Stimulated activated CD4-positive, alpha-beta T cell treated with anti-CD3 and anti-CD28 coated beads, TNF-alpha, amount 100 ng/mL, for 4 hours (primary cell): ENCODE measurements at regions not wholly inside any gene's neighbourhood (a gene's known extent, or its start where the extent isn't known, plus 50 kb on each side); places are given as distances from the start of the nearest gene placed in this dataset.

Source experiments
- DNase-seq, 3 experiments: peaks; one replicate each; pipeline ENCODE4 v3.0.0-alpha.2; 2020; ENCODE audit warnings: low read depth in 3 of 3

DNA sequence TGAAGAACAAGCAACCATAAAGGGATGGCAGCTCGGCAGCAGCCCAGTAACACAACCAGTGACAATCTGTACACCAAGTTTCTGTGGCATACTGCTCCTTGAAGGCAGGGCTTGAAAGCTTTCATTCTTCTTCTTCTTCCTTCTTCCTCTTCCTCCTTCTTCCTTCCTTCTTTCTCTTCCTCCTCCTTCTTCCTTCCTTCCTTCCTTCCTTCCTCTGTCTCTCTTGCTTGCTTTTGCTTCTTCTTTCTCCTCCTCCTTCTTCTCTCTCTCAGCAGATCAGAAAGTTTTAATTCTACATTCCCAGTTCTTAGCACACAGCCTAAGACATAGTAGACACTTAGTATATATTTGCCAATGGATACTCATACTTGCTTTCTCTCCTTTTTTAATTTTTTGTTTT lies 95.9 kb downstream of the GLUL start:
- no peak for DNase-seq

DNA sequence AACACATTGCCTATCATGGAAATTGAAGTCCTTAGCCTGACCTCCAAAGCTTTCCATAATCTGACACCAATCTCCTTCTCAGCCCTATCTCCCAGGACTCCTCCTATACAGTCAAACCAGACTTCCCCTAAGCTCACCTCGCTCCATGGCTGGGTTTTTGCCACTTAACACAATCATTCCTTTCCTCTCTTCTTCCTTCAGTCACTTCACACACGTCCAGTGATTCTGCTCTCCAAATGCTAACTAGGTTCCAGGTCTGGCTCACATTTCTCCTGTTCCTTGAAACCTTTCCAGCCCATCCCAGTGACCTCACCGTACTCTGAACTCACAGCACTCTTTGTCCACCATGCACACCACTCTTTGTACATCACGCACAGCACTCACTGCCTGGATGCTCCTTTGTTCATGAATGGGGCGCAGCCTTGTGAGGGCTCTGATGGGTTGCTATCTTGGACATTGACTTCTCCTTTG lies 98.4 kb downstream of the GLUL start:
- DNase-seq = no peak

DNA sequence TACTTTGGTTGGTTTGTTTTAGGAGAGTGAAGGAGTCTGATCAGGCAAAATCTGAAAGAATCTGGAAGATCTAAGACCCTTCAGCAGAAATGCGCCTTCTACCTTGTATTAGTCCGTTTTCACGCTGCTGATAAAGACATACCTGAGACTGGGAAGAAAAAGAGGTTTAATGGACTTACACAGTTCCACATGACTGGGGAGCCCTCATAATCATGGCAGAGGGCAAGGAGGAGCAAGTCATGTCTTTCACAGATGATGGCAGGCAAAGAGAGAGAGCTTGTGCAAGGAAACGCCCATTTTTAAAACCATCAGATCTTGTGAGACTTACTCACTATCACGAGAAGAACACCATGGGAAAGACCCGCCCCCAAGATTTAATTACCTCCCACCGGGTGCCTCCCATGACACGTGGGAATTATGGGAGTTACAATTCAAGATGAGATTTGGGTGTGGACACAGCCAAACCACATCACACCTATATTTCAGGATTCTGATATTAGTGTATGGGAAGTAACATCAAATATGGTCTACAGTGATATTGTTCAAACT lies 99.3 kb downstream of the GLUL start:
- DNase-seq = no peak

DNA sequence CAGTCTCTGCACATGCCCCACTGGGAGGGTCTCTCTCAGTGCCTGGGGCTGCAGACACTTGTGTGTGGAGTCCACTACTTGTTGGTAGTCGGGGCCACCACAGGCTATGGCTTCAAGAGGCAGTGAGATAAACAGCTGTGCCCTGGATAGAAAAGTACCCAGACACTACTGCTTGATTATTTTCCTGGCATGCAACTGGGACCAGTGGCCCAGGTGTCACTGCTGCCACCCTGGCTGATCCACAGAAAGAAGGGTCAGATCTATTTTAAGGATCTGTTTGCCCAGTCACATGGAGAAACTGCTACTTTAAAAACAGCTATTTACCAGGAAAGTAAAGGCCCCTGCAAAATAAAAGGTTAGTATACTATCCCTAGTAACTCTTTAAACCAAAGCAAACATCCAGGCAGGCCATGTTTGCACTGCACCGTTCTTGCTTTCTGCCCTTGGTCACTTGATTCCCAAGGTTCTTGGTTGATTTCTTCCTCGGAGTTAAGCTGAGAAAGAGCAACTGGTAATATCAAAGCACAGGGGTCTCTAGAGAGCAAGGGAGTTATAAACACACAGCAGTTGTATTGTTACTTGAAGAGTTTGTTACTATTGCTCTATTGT lies 99.9 kb downstream of the GLUL start:
- no peak for DNase-seq

DNA sequence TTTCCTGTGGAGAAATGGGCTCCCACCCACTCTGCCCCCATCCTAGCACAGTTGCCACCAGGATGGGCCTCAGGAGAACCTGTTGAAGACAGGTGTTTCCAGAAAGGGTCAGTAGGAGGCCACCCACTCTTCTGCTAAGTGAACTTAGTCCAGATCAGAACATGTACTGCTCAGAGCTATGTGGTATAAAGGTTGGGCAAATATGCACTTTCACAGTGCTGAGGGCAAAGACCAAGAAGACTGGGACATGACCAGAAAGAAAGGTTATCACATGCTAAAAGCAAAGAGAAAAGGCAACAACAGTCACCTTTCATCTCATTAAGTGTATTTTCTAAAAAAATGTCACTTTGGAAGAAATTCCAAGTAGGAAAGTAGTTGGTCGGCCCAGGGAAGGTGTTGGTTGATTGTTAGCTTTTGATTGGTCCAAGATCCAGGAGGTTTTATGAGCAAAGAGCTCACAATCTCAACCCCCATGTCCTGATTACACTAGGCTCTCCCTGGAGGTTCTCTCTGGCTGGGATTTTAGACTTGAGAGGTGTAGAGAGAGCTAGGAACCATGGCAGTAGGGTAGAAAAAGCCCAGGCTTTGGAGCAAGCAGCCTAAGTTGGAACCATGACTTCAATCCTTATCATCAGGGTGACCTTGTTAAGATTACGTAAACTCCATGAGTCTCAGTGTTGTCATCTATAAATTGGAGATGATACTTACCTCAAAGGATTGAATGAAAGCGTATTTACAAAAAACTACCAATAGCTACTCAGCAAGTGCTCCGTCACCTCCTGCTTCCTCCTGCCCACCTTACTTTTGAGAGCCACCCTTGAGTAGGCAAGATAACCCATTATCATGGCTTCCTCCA lies 102.6 kb downstream of the GLUL start:
- no peak for DNase-seq

DNA sequence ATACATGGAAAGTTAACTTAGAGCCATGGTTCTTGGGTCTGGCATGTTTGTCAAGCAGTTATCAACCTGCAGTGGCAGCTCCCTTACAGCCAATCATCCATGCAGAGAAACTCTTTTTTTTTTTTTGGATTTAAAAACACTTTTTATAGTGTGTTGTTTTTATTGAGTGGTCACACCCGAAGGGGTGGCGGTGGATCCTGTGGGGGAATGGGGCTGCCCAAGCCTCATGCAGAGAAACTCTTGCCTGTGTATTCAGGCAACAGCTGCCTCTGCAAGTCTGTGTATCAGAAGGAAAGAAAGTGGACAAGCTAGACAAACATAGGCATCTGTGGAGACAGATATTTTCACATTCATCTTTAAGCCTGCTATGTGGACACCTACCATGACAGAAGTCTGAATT lies 104.8 kb downstream of the GLUL start:
- DNase-seq = no peak

DNA sequence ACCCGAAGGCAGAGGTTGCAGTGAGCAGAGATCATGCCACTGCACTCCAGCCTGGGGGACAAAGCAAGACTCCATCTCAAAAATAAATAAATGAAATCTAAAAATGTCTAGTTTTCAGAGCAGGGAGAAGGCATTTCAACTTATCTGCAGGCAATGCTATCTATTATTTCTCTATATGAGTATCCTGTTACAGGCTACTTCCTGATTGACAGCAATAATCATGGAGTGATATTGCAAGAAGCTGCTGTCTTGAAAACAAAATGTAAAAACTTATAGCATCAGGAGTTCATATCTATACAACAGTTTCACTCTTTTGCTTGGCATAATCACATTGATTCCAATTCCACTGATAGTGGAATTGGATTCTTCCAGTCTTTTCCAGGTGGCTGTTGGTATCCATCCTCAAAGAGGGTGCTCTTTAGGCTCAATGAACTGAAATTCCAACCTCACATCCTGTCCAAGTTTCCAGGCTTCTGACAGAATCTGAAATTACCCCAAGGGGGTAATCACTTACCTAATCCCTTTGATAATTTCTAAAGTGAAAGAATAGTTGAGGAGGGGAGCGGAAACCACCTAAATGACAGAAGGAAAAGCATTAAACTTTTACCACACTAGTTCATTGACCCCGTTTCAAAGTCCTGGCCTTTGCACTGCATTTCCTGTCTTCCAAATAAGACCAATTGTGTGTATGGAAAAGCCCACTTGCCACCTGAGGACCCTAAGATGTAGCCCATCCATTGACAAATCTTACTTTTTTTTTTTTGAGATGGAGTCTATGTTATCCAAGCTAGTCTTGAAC lies 107.6 kb downstream of the GLUL start:
- no peak for DNase-seq

DNA sequence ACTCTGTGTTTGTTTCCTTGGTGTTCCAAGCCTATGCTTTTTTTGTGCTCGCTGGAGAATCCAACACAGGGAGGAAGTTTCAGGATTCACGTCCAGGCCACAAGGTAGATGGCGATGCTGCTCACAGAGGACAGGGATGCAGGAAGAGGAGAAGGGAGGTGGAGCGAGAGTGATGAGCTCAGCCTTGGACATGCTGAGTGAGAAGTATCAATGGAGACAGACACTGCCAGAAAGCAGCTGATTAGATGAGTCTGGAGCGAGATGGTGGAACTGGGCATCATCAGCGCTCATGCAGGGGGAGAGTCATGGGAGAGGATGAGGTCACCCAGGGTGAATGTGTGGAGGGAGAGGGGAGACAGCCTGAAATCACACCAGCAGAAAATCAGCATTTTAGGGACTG lies 110.0 kb downstream of the GLUL start:
- DNase-seq = no peak

DNA sequence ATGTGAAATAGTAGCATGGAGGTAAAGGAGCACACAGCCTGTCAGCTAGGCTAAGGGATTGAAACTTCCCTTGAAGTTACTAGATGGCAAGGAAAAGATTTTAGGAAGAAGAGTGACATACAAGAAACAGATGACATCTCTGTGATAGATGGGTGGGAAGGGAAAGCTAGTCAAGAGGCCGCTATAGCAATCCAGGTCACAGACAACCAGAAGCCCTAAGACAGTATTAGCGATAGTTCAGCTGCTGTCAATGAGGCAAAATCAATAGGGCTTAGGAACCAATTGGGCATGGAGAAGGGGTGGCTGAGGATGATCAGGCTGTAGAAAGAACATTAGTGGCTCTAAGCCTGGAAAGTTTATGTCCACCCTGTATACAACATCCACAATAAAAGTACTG lies 111.1 kb downstream of the GLUL start:
- no peak for DNase-seq

DNA sequence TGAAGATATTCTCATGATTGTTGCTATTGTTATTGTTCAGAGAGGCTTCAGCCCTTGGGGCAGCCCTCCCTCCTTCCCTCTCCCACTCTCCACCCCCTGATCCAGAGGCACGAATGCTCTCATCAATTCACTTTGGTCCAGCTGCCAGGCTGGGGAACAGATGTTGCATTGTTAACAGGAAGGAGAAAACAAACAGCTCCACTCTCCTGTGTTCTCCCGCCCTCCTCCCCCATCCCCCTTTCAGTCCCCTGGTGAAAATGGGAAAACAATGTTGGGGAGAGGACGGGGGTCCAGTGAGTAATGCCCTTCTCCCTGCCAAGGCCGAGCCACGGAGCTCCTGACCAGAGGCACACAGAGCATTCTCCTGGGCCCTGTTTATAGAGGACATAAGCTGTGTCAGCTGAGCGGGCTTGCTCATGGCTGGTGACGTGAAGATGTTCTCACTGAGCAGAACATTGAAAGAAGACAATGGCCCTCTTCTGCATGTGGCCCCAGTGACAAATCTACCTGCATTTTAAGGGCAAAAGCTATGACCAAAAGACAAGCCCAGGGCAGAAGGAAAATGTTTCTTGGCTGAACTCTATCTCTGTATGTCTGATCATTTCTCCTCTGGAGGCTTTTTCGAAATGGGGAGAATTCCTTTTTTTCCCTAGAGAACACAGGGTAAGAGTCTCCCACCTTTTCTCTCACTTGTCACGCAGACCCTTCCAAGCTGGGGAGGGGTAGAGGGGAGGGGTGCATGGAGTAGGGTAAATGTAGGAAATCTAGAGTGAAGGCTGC lies 111.7 kb downstream of the GLUL start:
- no peak for DNase-seq

DNA sequence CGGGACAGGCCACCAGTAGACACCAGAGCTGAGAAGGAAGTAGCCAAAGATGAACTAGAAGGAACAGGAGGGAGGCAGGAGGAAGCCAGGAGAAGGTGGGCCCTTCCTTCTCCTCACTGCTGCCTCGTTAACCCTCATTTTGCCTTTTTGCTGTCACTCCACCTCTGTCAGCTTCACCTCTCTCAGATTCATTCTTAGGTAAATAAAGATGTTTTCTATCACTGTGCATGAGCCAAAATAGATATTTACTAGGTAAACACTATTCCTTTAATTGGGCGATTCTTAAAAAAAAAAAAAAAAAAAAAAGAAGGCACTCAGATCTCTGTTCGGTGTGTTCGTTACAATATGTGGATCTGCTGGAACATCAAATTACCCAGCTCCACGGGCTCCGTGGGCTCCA lies 112.3 kb downstream of the GLUL start:
- no peak for DNase-seq

DNA sequence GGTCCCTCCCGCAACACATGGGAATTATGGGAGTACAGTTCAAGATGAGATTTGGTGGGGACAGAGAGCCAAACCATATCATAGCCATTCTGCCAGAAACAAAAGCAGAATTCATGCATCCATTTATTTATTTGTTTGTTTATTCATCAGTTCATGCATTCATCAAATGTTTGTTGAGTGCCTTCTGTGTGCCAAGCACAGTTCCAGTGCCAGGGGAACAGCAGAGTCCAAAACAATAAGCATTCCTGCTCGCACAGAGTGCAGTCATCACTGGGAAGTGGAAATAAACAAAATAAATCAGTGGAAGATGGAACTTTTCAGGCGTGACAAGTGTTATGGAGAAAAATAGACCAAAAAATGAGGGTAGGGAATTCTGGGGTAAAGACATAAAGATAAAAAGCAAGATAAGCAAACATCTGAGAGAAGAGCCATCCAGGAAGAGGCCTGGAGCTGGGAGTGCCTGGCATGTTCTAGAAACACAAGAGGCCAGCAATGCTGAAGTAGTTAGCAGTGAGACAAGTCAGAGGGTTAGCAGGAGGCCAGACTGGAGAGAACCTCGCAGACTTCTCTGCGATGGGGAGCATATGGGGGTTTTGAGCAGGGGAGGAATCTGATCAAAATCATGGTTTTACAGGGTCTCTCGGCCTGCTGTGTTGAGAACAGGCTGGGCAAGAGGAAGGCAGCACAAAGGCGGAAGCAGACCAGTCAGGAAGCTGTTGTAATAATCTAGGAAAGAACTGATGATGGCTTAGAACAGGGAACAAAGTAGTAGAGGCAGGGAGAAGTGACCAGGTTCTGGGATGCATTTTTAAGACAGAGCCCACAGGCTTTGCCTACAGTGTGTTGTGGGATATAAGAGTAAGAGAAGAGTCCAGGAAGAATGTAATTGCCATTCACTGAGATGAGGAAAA lies 113.2 kb downstream of the GLUL start:
- DNase-seq = no peak

DNA sequence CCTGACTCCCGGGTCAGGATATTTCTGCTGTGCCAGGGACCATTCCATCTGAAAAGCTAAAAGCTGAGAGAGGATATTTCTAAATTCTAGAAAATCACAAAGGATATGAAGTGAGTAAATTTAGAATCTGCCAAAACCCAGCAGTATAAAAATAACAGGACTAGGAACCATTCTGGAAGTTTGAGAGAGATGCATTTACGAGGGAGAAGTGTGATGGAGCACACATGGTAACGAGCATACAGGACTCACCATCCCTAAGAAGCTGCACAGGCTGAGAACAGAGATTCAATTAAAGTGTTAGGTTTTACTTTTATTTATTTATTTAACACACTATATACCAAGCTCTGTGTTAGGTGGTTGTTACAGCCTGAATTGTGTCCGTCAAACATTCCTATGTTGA lies 116.3 kb downstream of the GLUL start:
- DNase-seq = no peak

DNA sequence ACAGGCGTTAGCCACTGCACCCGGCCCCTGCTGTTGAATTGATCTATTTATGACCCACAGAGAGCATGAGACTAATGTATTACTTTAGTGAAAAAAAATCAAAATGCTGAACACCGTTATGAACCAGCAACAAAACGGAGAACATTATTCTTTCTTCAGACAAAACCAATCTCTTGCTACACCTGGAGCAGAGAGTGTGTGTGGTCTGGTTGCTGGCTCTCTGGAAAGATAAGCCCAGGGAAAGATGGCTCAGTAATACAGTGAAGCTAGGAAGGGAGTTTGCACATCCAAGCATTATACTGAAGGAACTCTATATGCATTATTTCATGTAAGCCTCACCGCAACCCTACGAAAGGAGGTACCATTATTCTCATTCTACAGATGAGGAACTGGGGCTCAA lies 117.0 kb downstream of the GLUL start:
- no peak for DNase-seq

DNA sequence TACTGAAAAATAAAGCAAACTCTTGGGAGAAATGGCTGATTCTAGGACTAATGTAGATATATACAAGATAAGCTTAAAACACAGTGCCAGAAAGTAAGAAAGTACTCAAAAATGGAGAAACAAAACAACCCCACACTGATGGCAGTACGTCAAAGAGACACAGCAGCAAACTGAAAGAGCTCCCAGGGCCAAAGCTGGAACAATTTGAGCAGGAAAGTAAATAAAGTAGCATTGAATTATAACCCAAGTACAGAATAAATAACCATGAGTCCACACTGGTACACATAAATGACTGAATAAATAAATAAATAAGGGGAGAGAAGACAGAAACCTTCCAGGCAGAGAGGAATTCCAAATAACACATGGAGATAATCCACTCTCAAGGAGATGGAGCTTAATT lies 120.9 kb downstream of the GLUL start:
- DNase-seq = no peak

DNA sequence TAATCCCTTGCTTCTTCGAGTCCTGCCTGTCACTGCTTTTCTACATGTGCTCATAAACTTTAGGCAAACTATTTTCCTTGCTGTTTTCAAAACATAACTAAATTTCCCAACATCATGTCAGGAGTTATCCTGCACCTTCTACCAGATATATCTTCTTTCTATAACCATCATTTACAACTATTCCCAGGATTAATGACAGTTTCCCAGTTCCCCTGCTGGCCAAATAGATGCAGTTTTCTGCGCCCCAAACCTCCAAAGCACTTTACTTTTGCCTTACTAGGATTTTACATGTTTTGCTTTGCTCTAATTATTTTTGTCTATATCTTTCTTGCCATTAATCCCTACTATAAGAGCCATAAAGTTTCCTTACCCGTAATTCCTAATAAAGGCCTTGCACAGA lies 122.5 kb downstream of the GLUL start:
- DNase-seq = no peak

DNA sequence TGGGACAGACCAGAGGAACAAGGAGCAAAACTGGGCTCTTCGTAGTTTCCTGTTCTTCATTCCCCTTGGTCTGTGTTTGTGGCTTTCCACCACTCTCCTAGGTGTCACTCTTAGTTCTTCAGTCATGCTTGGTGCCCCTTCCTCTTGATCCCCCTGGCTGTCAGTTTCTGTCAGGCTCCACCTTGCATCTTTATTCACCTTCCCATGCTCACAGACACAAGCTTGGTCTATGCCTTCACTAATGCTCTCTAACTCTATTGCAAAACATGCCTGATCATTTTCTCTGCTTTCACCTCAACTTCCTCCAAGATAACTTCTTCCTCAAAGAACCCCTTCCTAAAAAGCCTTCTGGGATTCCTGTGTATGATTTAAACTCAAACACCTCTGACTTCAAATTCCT lies 122.9 kb downstream of the GLUL start:
- DNase-seq = no peak

DNA sequence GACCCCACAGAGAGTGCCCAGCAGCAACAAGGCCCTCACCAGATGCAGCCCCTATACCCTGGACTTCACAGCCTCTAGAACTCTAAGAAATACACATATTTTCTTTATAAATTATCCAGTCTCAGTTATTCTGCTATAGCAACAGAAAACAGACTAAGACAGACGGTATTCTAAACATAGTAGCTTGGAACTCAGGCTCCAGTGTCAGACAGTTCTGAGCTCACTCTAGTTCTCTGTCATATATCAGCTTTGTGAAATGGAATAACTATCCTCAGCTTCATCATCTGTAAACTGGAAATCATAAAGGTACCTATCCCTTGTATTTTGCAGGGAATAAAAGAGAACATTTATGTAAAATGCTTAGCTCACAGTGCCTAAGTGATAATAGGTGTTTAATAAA lies 127.4 kb downstream of the GLUL start:
- no peak for DNase-seq

DNA sequence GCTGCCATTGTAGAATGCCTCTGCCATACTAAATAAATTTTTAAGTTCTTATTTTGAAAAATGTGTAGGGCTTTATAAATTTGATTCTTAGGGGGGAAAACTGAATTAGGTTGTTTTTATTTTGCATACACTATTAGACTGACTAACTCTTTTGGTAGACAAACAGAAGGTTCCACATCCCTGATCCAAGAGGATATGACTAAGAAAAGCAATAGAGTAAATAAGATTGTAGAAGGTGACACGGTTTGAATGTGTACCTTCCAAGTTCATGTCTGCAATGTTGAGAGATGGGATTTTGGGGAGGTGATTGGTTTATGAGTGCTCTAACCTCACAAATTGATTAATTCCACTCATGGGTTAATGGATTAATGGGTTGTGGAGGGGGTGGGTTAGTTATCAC lies 127.9 kb downstream of the GLUL start:
- no peak for DNase-seq

DNA sequence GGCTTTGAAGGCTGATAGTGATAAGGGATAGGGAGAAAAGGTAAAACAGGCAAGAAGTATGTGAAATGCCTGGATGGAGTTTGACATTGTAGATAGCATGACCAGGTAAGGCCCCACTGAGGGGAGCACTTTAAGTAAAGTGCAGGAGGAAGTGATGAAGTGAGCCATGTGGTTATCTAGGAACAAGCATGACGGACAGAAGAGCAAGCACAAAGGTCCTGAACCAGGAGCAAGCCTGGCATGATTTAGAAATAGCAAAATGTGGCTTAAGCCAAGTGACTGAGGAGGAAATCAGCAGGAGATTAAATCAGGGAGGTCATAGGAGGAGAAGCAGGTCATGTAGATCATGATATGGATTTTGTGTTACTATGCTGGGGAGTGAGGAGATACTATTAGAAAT lies 129.2 kb downstream of the GLUL start:
- no peak for DNase-seq

DNA sequence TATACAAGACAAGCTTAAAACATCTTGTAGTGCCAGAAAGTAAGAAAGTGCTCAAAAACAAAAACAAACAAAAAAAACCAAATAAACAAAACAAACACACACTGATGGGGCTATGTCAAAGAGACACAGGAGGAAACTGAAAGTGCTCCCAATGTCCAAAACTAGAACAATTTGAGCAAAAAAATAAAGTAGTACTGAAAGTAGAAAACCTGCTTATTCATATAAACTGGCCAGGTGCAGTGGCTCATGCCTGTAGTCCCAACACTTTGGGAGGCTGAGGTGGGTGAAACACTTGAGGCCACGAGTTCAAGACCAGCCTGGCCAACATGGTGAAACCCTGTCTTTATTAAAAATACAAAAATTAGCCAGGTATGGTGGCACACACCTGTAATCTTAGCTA lies 129.9 kb downstream of the GLUL start:
- DNase-seq = no peak
